ENCODE measurements at regions not wholly inside any gene's neighbourhood (a gene's known extent, or its start where the extent isn't known, plus 50 kb on each side); places are given as distances from the start of the nearest gene placed in this dataset.
A peak's percentile ranks its signal among the peaks of the same experiment; 100 is the strongest.
"Not testable (repeated sequence)": the region's sequence is repeated elsewhere in the genome, so short reads cannot be mapped to it uniquely, and the experiment has no call there.

DNA sequence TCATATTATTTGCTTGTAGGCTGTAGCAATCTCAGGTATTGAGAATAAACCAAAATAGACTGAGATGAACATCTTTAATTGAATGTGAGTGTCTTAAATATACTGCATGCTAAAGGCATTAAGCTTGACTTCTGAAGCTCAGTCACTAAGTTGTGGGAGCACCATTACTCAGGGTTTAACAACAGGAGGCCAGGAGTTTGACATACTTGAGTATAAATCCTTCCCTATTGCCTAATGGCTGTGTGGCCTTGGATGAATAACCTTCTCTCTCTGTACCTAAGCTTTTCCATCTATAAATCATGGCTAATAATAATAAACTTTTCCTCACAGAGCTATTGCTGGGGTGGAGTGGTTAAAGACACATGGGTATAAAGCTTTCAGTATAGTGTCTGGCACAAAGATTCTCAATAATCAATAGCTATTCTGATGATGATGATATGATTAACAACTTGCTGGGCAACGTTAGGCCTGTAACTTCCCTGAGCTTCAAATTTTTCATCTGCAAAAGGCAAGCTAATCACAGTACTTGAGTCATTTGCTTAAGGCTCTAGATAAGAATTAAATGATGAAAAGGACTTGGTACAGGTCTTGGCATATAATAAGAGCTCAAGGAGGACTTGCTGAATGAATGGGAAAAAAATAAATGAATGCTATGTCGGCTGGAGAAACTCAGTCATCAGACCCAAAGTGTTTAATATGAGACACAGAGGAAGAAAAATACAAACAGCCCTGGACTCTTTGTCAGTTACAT is 174.0 kb upstream of the IL12B start:
- no peak for DNase-seq

GRCh38 chr5:159504857-159505304 is 174.6 kb upstream of the IL12B start:
- no peak for DNase-seq

- no peak for DNase-seq
Measured at GRCh38 chr5:159507055-159507454, 176.8 kb upstream of the IL12B start.

GRCh38 chr5:159507661-159508060 is 177.4 kb upstream of the IL12B start:
- no peak for DNase-seq

- no peak for DNase-seq
Measured at GRCh38 chr5:159508344-159508743, 178.1 kb upstream of the IL12B start.

DNA sequence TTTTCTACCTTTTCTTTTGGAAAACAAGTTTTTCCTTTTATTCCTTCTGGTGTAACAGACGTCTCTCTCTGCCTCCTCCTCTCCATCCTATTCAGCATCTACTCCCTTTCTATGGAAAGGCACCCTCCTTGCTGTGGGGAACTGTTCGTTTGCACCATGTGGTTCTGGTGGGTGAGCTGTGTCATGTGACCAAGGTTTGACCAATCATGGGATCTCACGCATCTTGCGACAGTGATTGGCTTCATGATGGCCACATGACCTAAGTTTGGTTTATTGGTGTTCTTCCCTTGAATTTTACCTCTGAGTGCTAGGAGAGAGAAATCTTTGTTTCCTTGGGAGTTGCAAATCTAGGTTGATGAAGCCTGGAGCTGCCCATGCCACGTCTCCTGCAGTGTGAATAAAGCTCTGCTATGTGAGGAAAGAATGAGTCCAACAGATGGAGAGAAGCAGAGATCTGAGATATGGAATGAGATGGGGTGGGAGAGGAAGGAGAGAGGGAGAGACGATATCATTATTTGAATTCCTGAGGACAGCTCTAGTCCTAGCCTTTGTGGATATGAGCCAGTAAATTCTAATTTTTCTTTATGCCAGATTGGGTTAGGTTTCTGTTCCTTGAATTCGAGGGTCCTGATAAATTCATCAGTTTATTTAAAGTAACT is 178.8 kb upstream of the IL12B start:
- DNase-seq, result no peak

- DNase-seq, result no peak
Measured at GRCh38 chr5:159510282-159510681, 180.0 kb upstream of the IL12B start.

GRCh38 chr5:159511570-159511969 is 181.3 kb upstream of the IL12B start:
- DNase-seq, result no peak

- no peak for DNase-seq
Measured at GRCh38 chr5:159512064-159512463, 181.8 kb upstream of the IL12B start.

DNA sequence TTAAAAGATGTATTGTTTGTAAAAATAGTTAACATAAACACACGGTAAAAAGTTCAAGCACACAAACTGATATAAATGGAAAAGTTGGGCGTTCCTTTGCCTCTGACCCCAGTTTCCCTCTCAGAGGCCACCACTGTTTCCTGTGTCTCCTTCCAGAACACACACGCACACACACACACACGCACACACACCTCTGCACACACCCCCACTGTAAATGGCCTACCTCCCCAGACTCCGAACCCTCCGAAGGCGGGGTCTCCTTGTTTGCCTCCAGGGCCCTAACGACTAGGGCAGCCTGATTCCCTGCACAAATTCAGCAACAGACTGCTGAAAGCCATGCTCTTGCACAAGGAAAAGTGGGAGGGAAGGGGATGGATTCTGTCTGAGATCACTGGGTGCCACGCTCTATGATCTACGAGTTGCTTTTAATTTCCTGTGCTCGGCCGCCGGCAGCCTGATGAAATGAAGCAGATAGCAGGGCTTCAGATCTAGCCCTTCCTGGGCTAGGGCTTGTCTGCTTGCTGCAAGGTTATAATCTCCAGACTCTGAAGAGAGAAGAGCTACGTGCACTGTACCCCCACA is 184.0 kb upstream of the IL12B start:
- no peak for DNase-seq

DNA sequence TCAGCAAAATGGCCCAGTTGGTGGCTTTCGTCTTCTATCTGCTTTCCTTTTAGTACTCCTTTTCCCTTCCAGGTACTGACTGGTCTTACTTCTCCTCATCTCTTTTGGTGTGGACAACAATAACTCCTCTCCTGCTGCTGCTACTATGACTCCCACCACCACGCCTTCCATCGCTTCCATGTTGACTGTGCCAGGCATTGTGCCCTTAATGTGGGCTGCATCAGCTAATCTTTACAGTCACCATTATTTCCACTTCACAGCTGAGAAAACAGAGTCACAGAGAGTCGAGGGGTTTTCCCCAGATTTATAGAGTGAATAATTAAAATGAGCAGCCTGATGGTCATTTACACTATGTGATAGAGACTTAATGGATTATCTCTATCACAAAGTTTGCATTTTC is 184.9 kb upstream of the IL12B start:
- no peak for DNase-seq

GRCh38 chr5:159515909-159516415 is 185.7 kb upstream of the IL12B start:
- DNase-seq, result peak; percentile 64 to 65

DNA sequence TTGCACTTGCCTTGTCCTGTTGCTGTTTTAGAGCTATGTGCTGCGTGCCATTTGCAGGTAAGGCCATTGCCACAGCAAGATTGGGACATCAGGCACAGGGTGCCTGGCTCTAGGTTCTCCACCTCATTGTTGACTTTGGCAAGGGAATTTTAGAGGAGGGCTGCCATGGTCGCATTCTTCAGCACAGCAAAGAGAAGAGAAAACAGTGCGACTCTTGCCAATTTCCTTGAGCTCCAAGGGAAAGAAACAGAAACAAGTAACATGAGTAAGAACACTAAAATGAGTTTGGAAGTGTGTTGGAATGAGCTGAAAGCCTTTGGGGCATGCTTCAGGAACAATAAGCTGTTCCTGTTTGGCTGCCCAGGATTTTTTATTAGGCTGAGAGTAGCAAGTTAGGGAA is 188.1 kb upstream of the IL12B start:
- no peak for DNase-seq

- no peak for DNase-seq
Measured at GRCh38 chr5:159519365-159519764, 189.1 kb upstream of the IL12B start.

GRCh38 chr5:159522841-159523240 is 192.6 kb upstream of the IL12B start:
- DNase-seq, result no peak

- not testable (repeated sequence) for DNase-seq
Measured at GRCh38 chr5:159524279-159524678, 194.0 kb upstream of the IL12B start.

- DNase-seq, result no peak
Measured at GRCh38 chr5:159525117-159525516, 194.8 kb upstream of the IL12B start.

GRCh38 chr5:159527546-159528254 is 197.4 kb upstream of the IL12B start:
- no peak for DNase-seq

- no peak for DNase-seq
Measured at GRCh38 chr5:159531554-159532105, 201.3 kb upstream of the IL12B start.

- DNase-seq, result no peak
Measured at GRCh38 chr5:159533197-159533596, 202.9 kb upstream of the IL12B start.

GRCh38 chr5:159536166-159536565 is 205.9 kb upstream of the IL12B start:
- no peak for DNase-seq

DNA sequence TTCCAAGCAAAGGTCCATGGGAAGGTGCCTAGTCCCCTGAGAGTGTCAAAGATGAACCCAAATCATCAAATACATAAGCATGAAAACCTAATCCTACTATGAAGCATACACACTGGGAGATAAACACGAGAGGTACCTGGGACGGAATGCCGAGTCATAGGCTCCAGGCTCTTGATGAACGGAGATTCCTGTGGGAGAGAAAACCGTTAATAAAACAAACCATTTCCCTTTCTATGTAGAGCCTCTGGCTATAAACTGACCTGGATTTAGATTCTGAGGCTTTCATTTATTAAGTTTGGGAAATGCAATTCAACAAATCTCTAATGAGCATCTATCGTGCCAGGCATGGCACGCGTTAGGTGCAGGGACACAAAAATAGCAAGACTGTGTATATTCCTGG is 206.4 kb upstream of the IL12B start:
- DNase-seq, result no peak

GRCh38 chr5:159539678-159540077 is 209.4 kb upstream of the IL12B start:
- no peak for DNase-seq

All from CD4-positive, alpha-beta T cell treated with Interleukin-1 beta for 1 hour (primary cell).